Breast epithelium (tissue), 4 donors: ENCODE measurements at regions not wholly inside any gene's neighbourhood (a gene's known extent, or its start where the extent isn't known, plus 50 kb on each side); places are given as distances from the start of the nearest gene placed in this dataset.

ENCODE experiments used
- DNase-seq, 2 donors: peaks; one replicate each; pipeline ENCODE4 v3.0.0-alpha.2; 2019; ENCODE audit warnings: low spot score in 2 of 2
- H3K27ac ChIP-seq, 2 donors: fragments of 200-600 bp; sonication (generic) in 1 of 2; one replicate each; pipeline ENCODE4 v1.5.1; 2016 to 2019; ENCODE audit warnings: mild to moderate bottlenecking in 1 of 2
- H3K27me3 ChIP-seq, 2 donors: fragments of 200-600 bp; sonication (generic) in 1 of 2; one replicate each; pipeline versions ENCODE4 v1.5.1 to v1.6.0; 2017 to 2019; ENCODE audit warnings: control low read depth in 1 of 2, mild to moderate bottlenecking in 1 of 2
- H3K36me3 ChIP-seq: fragments of 200-600 bp; one replicate; pipeline ENCODE4 v1.5.1; 2019
- H3K4me1 ChIP-seq, 2 donors: fragments of 200-600 bp; sonication (generic); one replicate each; pipeline ENCODE4 v1.5.1; 2016 to 2019; ENCODE audit warnings: control low read depth in 1 of 2
- H3K4me3 ChIP-seq, 3 donors: fragments of 200-600 bp; sonication (generic); 1 replicate in 2 of 3; 2 replicates in 1 of 3; pipeline ENCODE4 v1.5.1; 2016 to 2019; ENCODE audit warnings: mild to moderate bottlenecking in 3 of 3, moderate library complexity in 2 of 3
- H3K9me3 ChIP-seq, 2 donors: fragments of 200-600 bp; sonication (generic) in 1 of 2; one replicate each; pipeline ENCODE4 v1.5.1; 2016 to 2019; ENCODE audit warnings: control low read depth in 1 of 2
- POLR2A ChIP-seq: fragments of 450-650 bp; IDR thresholded peaks from one replicate; pipeline ENCODE4 v1.6.1; 2016; ENCODE audit warnings: antibody characterized with exemption, mild to moderate bottlenecking, moderate library complexity
- POLR2AphosphoS5 ChIP-seq, 3 donors: sonication (generic); formaldehyde crosslinking; IDR thresholded peaks; one replicate each; pipeline ENCODE4 v1.6.1; 2017; ENCODE audit warnings: antibody characterized with exemption in 3 of 3
- intact Hi-C: fragments of 100-400 bp; cut with DNase I; formaldehyde crosslinking; loops from one replicate; pipeline ENCODE4 v1.15.1; 2023; ENCODE audit warnings: low total_unique reads
- TF ChIP-seq, protein P1 (sequence below), 3 donors: fragments of 450-650 bp; IDR thresholded peaks; one replicate each; pipeline ENCODE4 v1.5.1; 2016 to 2017; ENCODE audit warnings: antibody characterized with exemption in 3 of 3, mild to moderate bottlenecking in 3 of 3, moderate library complexity in 3 of 3

DNA sequence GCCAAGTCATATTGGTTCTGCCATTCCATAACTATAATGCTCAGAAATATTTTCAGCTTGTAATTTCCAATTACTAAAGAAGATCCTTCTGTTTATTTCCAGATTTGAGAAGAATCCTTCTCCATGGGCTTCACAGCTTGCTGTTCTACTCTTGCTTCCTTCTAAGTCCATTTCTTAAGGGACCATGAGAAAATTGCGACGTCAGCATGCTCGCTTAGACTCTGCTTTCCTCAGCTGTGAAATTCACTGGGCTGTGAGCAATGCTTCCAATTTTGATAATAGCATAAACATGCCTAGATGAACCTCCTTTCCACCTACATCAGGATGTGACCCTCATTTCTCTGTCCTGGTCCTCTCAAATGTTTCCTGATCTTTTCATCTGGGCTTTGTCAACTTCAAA, 145.3 kb upstream of the CDH20 start:
- H3K9me3 ChIP-seq, result no peaks in the 10 kb centered on the region
- TF ChIP-seq POLR2A, result no peak
- TF ChIP-seq, protein P1, sequence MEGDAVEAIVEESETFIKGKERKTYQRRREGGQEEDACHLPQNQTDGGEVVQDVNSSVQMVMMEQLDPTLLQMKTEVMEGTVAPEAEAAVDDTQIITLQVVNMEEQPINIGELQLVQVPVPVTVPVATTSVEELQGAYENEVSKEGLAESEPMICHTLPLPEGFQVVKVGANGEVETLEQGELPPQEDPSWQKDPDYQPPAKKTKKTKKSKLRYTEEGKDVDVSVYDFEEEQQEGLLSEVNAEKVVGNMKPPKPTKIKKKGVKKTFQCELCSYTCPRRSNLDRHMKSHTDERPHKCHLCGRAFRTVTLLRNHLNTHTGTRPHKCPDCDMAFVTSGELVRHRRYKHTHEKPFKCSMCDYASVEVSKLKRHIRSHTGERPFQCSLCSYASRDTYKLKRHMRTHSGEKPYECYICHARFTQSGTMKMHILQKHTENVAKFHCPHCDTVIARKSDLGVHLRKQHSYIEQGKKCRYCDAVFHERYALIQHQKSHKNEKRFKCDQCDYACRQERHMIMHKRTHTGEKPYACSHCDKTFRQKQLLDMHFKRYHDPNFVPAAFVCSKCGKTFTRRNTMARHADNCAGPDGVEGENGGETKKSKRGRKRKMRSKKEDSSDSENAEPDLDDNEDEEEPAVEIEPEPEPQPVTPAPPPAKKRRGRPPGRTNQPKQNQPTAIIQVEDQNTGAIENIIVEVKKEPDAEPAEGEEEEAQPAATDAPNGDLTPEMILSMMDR (IDR thresholded peaks at IDR 0.05), result no peak
- TF ChIP-seq POLR2AphosphoS5 (IDR thresholded peaks at IDR 0.05), result no peak
- DNase-seq, result no peak
- no peak overlapping the region for H3K4me3 ChIP-seq
- intact Hi-C loops, result no loop called here
- no peaks in the 10 kb centered on the region for H3K4me1 ChIP-seq
- no peaks in the 10 kb centered on the region for H3K27me3 ChIP-seq
- no peak overlapping the region for H3K27ac ChIP-seq
- H3K36me3 ChIP-seq, result no peaks in the 10 kb centered on the region

DNA sequence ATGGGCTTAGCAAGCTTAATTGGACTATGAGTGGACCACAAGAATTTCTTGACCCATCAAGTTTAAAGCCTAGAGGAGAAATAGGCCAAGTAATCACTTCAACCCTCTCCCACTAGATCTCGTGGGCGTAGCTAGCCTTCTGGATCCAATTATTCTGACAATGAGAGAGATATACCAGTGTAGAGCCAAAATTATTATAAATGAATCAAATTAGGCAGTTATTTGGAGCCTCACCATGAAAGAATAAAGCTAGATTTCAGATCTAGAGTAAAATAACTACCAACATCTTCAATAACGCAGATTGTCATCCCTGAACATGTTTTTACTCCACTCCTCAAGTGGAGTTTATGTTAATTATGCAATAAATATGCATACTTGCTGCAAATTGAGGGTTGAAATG, 143.9 kb upstream of the CDH20 start:
- no peak for TF ChIP-seq POLR2AphosphoS5 (IDR thresholded peaks at IDR 0.05)
- TF ChIP-seq, protein P1 (IDR thresholded peaks at IDR 0.05), result no peak
- TF ChIP-seq POLR2A, result no peak
- H3K36me3 ChIP-seq, result no peaks in the 10 kb centered on the region

DNA sequence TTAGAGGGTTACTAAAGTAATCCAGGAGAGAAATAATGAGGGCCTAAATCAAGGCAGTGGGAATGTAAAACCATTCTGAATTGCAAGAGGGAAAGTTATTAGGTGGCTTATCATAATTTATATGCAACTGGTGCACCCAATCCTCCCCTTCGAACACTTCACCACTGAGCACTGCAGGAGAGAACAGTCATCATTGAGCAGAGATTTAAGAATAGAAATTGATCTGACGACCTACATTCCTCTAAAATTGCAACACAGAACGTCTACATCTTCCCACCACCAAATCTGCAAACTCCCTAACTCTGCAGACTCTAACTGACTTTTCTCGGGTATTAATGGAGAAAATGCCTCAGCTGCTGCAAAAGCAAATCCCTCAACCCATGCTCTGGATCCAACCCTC, 138.5 kb upstream of the CDH20 start:
- TF ChIP-seq, protein P1 (IDR thresholded peaks at IDR 0.05), result no peak
- TF ChIP-seq POLR2AphosphoS5 (IDR thresholded peaks at IDR 0.05), result no peak
- no peak for TF ChIP-seq POLR2A
- Histone ChIP-seq H3K4me1 (no peaks in the 10 kb centered on the region), H3K9me3 (no peaks in the 10 kb centered on the region), H3K36me3 (no peaks in the 10 kb centered on the region), H3K4me3 (no peak overlapping the region), H3K27ac (no peak overlapping the region), H3K27me3 (no peaks in the 10 kb centered on the region)
- DNase-seq, result no peak
- intact Hi-C loops, result no loop called here

More for the DNA sequence above, 143.9 kb upstream of the CDH20 start:
- Histone ChIP-seq H3K4me1 (no peaks in the 10 kb centered on the region), H3K27me3 (no peaks in the 10 kb centered on the region), H3K9me3 (no peaks in the 10 kb centered on the region), H3K4me3 (no peak overlapping the region), H3K27ac (peak overlapping the region in 1 of 2 donors; percentile 19)
- DNase-seq, result no peak
- intact Hi-C loops, result no loop called here

DNA sequence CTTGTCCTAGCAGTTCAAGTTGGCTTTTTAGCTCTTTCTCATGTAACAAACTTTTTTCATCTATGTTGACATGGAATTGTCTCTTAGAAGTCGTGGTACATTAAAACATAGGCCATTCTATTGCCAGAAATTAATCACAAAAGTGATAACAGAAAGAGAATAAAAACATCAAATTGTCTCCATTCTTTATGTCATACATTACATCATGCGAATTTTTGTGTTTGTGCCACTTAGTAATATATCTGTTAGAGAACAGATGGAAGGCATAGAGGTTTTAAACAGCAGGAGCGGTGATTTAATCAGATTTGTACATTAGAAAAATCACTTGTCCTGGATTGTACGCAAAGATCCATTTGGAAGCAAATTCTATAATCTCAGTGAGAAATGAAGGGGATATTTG, 136.5 kb upstream of the CDH20 start:
- no peak for TF ChIP-seq POLR2A
- no peak for TF ChIP-seq POLR2AphosphoS5 (IDR thresholded peaks at IDR 0.05)
- TF ChIP-seq, protein P1 (IDR thresholded peaks at IDR 0.05), result no peak
- Histone ChIP-seq H3K27me3 (no peaks in the 10 kb centered on the region), H3K4me1 (no peaks in the 10 kb centered on the region), H3K36me3 (no peaks in the 10 kb centered on the region), H3K27ac (no peak overlapping the region), H3K9me3 (no peaks in the 10 kb centered on the region), H3K4me3 (no peak overlapping the region)
- intact Hi-C loops, result no loop called here
- no peak for DNase-seq

DNA sequence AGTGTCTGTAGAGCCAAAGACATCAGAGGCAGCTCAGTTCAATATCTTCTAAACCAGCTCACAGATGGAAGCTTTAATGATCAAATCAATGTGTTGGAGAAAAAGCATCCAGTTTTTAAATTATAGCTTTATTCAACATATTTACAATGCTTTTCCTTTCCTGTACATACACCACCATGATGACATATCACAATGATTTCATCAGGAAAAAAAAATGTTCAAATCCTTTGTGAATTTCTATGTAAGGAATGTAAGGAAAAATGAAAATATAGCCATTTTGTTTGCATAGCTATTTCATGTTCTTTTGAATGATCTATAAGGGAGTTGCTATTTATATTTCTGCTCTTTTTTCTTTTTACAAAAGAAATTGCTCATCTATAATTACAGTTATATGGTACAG, 134.7 kb upstream of the CDH20 start:
- Histone ChIP-seq H3K27ac (no peak overlapping the region), H3K27me3 (no peaks in the 10 kb centered on the region), H3K4me3 (no peak overlapping the region), H3K36me3 (no peaks in the 10 kb centered on the region), H3K9me3 (no peaks in the 10 kb centered on the region), H3K4me1 (no peaks in the 10 kb centered on the region)
- no peak for TF ChIP-seq POLR2A
- TF ChIP-seq POLR2AphosphoS5 (IDR thresholded peaks at IDR 0.05), result no peak
- TF ChIP-seq, protein P1 (IDR thresholded peaks at IDR 0.05), result no peak
- intact Hi-C loops, result no loop called here
- no peak for DNase-seq
